IPS-20b (cell line): ENCODE measurements at regions not wholly inside any gene's neighbourhood (a gene's known extent, or its start where the extent isn't known, plus 50 kb on each side); places are given as distances from the start of the nearest gene placed in this dataset.

Experiments
- H3K27ac ChIP-seq: one replicate; pipeline ENCODE4 v1.5.1; 2013; ENCODE audit warnings: low read length
- H3K27me3 ChIP-seq: 2 replicates; pipeline ENCODE4 v1.6.1; 2013; ENCODE audit warnings: mild to moderate bottlenecking, low read length, inconsistent platforms; ENCODE audit not compliant: insufficient read depth
- H3K36me3 ChIP-seq: 2 replicates; pipeline ENCODE4 v1.6.1; 2013; ENCODE audit warnings: low read depth, mild to moderate bottlenecking, inconsistent platforms, low read length, moderate library complexity; ENCODE audit not compliant: insufficient read depth
- H3K4me1 ChIP-seq: 2 replicates; pipeline ENCODE4 v1.6.1; 2013; ENCODE audit warnings: mild to moderate bottlenecking, control low read depth, inconsistent platforms, low read length, moderate library complexity; ENCODE audit not compliant: insufficient read depth
- H3K4me3 ChIP-seq: 2 replicates; pipeline ENCODE4 v1.5.1; 2013; ENCODE audit warnings: mild to moderate bottlenecking, low read length, inconsistent platforms
- H3K9ac ChIP-seq: 2 replicates; pipeline ENCODE4 v1.6.1; 2013; ENCODE audit warnings: low read depth, mild to moderate bottlenecking, inconsistent platforms, low read length, moderate library complexity
- H3K9me3 ChIP-seq: 2 replicates; pipeline ENCODE4 v1.6.1; 2013; ENCODE audit warnings: mild to moderate bottlenecking, low read depth, low read length, inconsistent platforms; ENCODE audit not compliant: insufficient read depth

GRCh38 chr16:54526087-54526486, 239.5 kb upstream of the IRX3 start:
- H3K9me3 ChIP-seq, result peaks cover 9% of the 10 kb centered on the region; the same call in 1 of the 2 replicates
- no peaks in the 10 kb centered on the region for H3K36me3 ChIP-seq
- H3K4me3 ChIP-seq, result no peak overlapping the region
- no peak overlapping the region for H3K27ac ChIP-seq
- no peak overlapping the region for H3K9ac ChIP-seq
- no peaks in the 10 kb centered on the region for H3K27me3 ChIP-seq
- no peaks in the 10 kb centered on the region; the same call in 1 of the 2 replicates for H3K4me1 ChIP-seq

DNA sequence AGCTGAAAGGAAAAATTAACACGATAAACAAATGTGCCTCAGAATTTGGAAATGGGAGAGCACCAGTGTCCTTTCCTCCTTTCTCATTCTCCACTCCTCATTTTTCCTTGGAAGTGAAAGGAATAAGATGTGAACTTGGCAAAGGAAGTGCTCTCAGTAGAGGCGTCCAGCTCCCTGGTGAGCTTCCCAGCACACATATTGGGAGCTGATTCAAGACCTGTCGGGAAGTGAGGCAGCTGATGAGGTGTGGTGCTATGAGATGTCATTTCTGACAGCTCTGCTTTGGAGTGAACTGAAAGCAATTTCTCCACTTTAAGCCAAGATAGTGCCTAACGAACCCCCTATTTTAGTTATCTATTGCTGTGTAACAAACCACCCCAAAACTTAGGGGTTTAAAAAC, 238.5 kb upstream of the IRX3 start:
- H3K4me1 ChIP-seq, result no peaks in the 10 kb centered on the region; the same call in 1 of the 2 replicates
- H3K36me3 ChIP-seq, result no peaks in the 10 kb centered on the region

GRCh38 chr16:54522584-54522983, 236.0 kb upstream of the IRX3 start:
- Histone ChIP-seq H3K36me3 (no peaks in the 10 kb centered on the region), H3K9ac (no peak overlapping the region), H3K9me3 (peaks cover 9% of the 10 kb centered on the region; the same call in 1 of the 2 replicates), H3K4me3 (no peak overlapping the region), H3K27ac (no peak overlapping the region), H3K27me3 (no peaks in the 10 kb centered on the region), H3K4me1 (no peaks in the 10 kb centered on the region; the same call in 1 of the 2 replicates)

More for the DNA sequence above, 238.5 kb upstream of the IRX3 start:
- H3K27ac ChIP-seq, result no peak overlapping the region
- H3K9me3 ChIP-seq, result peaks cover 9% of the 10 kb centered on the region; the same call in 1 of the 2 replicates
- no peaks in the 10 kb centered on the region for H3K27me3 ChIP-seq
- H3K4me3 ChIP-seq, result no peak overlapping the region
- H3K9ac ChIP-seq, result no peak overlapping the region

- Histone ChIP-seq H3K27me3 (no peaks in the 10 kb centered on the region), H3K9ac (no peak overlapping the region), H3K27ac (no peak overlapping the region), H3K4me3 (no peak overlapping the region), H3K4me1 (no peaks in the 10 kb centered on the region; the same call in 1 of the 2 replicates), H3K36me3 (no peaks in the 10 kb centered on the region), H3K9me3 (peaks cover 9% of the 10 kb centered on the region; the same call in 1 of the 2 replicates)
Measured at GRCh38 chr16:54521327-54521726, 234.7 kb upstream of the IRX3 start.

- H3K27me3 ChIP-seq, result no peaks in the 10 kb centered on the region
- no peak overlapping the region for H3K9ac ChIP-seq
- H3K4me3 ChIP-seq, result no peak overlapping the region
- no peaks in the 10 kb centered on the region for H3K36me3 ChIP-seq
- no peaks in the 10 kb centered on the region; the same call in 1 of the 2 replicates for H3K4me1 ChIP-seq
- no peak overlapping the region for H3K27ac ChIP-seq
- no peaks in the 10 kb centered on the region for H3K9me3 ChIP-seq
Measured at GRCh38 chr16:54519161-54519695, 232.6 kb upstream of the IRX3 start.

DNA sequence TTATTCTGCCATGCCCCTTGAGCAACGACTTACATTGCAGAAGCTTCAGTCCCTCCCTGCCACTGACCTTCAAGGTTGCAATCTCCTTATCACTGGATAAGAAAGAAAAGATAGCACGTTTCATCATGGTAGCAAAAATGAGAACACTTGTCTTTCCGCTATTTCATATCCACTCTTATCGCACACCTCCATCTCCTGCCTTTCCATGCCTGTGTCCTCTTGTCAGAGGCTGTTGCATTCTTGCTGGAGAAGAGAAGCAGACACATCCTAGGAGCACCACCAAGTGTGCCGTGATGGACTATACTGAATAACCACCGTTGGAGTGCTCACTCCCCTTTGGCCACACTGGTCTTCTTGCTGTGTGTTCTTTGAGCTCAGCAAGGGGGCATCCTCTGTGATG, 230.6 kb upstream of the IRX3 start:
- no peaks in the 10 kb centered on the region; the same call in 1 of the 2 replicates for H3K4me1 ChIP-seq
- H3K9ac ChIP-seq, result no peak overlapping the region
- H3K27ac ChIP-seq, result no peak overlapping the region
- H3K9me3 ChIP-seq, result no peaks in the 10 kb centered on the region
- no peaks in the 10 kb centered on the region for H3K27me3 ChIP-seq
- H3K4me3 ChIP-seq, result no peak overlapping the region
- no peaks in the 10 kb centered on the region for H3K36me3 ChIP-seq

DNA sequence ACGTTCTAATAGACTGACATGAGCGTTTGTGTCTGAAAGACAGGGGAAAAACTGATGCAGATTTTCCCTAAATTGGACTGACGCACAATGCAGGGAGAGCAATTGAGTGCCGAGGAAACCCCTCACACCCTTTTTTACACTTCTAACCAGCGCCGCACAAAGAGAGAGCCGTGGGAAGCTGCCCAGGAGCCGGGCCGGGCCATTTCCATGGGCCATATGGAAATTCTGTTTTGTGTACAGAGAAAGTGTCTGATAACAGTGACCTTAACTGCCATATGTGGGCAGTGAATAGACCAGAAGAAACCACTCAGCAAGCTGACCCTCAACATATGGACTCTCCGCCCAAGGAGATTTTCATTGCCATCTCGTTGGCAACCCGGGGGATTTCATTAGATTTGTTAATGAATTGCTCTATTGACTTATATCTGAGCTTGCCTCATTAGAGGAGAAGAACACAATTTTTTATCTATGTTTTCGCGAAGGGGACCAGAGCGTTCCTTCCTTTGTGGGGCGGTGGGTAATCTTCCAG, 225.9 kb upstream of the IRX3 start:
- no peak overlapping the region for H3K4me3 ChIP-seq
- H3K4me1 ChIP-seq, result peaks cover 4% of the 10 kb centered on the region; the same call in 1 of the 2 replicates
- H3K9me3 ChIP-seq, result no peaks in the 10 kb centered on the region
- H3K36me3 ChIP-seq, result no peaks in the 10 kb centered on the region
- H3K27ac ChIP-seq, result no peak overlapping the region
- H3K9ac ChIP-seq, result no peak overlapping the region
- no peaks in the 10 kb centered on the region for H3K27me3 ChIP-seq

DNA sequence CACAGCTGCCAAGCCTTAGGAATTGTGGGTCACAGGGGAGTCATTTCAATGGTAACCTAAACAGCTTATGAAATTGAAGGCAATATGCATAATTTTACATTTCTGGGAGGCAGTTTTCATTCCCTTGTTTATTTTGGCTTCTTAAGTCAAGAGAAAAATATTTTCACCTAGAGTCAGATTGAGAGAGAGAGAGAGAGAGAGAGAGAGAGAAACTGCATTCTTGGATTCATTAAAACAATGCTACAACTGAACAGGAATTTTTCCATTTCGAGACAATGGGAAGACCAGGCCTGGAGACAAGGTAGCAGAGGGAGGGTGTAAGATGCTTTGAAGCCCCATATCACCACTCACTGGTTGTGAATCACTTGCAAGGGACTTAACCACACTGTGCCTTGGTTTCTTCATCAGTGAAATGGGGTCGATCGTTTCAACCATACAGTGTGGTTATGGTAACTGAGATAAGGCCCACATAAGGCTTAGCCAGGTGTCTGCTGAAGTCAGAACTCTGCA, 224.7 kb upstream of the IRX3 start:
- Histone ChIP-seq H3K27ac (no peak overlapping the region), H3K9me3 (no peaks in the 10 kb centered on the region), H3K9ac (no peak overlapping the region), H3K4me3 (no peak overlapping the region), H3K27me3 (no peaks in the 10 kb centered on the region), H3K4me1 (peaks cover 16% of the 10 kb centered on the region; the same call in 1 of the 2 replicates), H3K36me3 (no peaks in the 10 kb centered on the region)

GRCh38 chr16:54510685-54511221, 224.2 kb upstream of the IRX3 start:
- H3K27ac ChIP-seq, result no peak overlapping the region
- no peaks in the 10 kb centered on the region for H3K27me3 ChIP-seq

GRCh38 chr16:54509456-54509855, 222.9 kb upstream of the IRX3 start:
- Histone ChIP-seq H3K9ac (no peak overlapping the region), H3K4me1 (peaks cover 25% of the 10 kb centered on the region; the same call in 1 of the 2 replicates), H3K27me3 (no peaks in the 10 kb centered on the region), H3K27ac (no peak overlapping the region), H3K36me3 (no peaks in the 10 kb centered on the region), H3K4me3 (no peak overlapping the region), H3K9me3 (no peaks in the 10 kb centered on the region)

More at GRCh38 chr16:54510685-54511221, 224.2 kb upstream of the IRX3 start:
- Histone ChIP-seq H3K9ac (no peak overlapping the region), H3K4me1 (peaks cover 20% of the 10 kb centered on the region; the same call in 1 of the 2 replicates), H3K9me3 (no peaks in the 10 kb centered on the region), H3K4me3 (no peak overlapping the region), H3K36me3 (no peaks in the 10 kb centered on the region)

DNA sequence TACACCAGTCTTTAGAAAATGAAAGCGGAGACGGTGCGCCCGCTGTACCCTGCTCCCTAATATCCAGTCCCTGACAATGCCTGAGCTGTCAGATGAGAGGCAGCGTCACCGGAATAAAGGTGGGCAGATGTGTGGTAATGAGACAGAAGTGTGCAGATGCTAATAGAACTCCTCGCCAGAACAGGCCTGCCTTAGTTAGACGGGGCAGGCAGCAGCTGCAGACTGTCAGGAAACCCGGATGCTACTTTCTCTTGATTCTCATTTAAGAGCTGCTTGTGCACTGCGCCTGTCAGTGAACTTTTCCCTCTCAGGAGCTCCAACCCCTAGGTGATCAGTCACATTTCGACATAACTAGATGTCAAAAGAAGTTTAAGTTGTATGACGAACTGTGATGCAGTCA, 221.8 kb upstream of the IRX3 start:
- Histone ChIP-seq H3K4me1 (peaks cover 30% of the 10 kb centered on the region; the same call in 1 of the 2 replicates), H3K9me3 (no peaks in the 10 kb centered on the region), H3K4me3 (no peak overlapping the region), H3K27me3 (no peaks in the 10 kb centered on the region; the same call in 1 of the 2 replicates), H3K36me3 (no peaks in the 10 kb centered on the region), H3K27ac (no peak overlapping the region), H3K9ac (no peak overlapping the region)
